ENCODE measurements at regions not wholly inside any gene's neighbourhood (a gene's known extent, or its start where the extent isn't known, plus 50 kb on each side); places are given as distances from the start of the nearest gene placed in this dataset.

- TF ChIP-seq CTCF (IDR thresholded peaks at IDR 0.05; ENCODE audit: low read depth, low read length) = no peak
- TF ChIP-seq EZH2phosphoT487 (IDR thresholded peaks at IDR 0.05; ENCODE audit: low read depth) = no peak
Measured at GRCh38 chr1:229209386-229209785, 61.5 kb upstream of the RAB4A start.

Data from OCI-LY3 (cell line).